Hepatocyte (in vitro differentiated cells): ENCODE measurements at regions not wholly inside any gene's neighbourhood (a gene's known extent, or its start where the extent isn't known, plus 50 kb on each side); places are given as distances from the start of the nearest gene placed in this dataset.

Experiments used
- DNase-seq: peaks from one replicate; pipeline ENCODE4 v3.0.0-alpha.2; 2016; ENCODE audit warnings: low spot score
- H2AFZ ChIP-seq: fragments of 200-600 bp; sonication (generic); 2 replicates; pipeline ENCODE4 v1.6.0; 2016; ENCODE audit warnings: antibody characterized with exemption, mild to moderate bottlenecking
- H3K27ac ChIP-seq: fragments of 200-600 bp; sonication (generic); 2 replicates; pipeline ENCODE4 v1.5.1; 2016; ENCODE audit warnings: mild to moderate bottlenecking
- H3K27me3 ChIP-seq: fragments of 200-600 bp; sonication (generic); 2 replicates; pipeline ENCODE4 v1.6.1; 2016
- H3K36me3 ChIP-seq: fragments of 200-600 bp; sonication (generic); replicated peaks from 2 replicates; pipeline ENCODE4 v1.5.1; 2016; ENCODE audit warnings: low read depth; ENCODE audit not compliant: insufficient read depth
- H3K4me1 ChIP-seq: fragments of 200-600 bp; sonication (generic); 2 replicates; pipeline ENCODE4 v1.5.1; 2016; ENCODE audit warnings: mild to moderate bottlenecking, moderate library complexity; ENCODE audit not compliant: insufficient read depth
- H3K4me2 ChIP-seq: fragments of 200-600 bp; sonication (generic); 2 replicates; pipeline ENCODE4 v1.6.0; 2016
- H3K4me3 ChIP-seq: fragments of 200-600 bp; sonication (generic); 2 replicates; pipeline ENCODE4 v1.5.1; 2016; ENCODE audit warnings: mild to moderate bottlenecking
- H3K79me2 ChIP-seq: fragments of 200-600 bp; sonication (generic); 2 replicates; pipeline ENCODE4 v1.6.0; 2017; ENCODE audit warnings: mild to moderate bottlenecking
- H3K9me2 ChIP-seq: fragments of 200-600 bp; sonication (generic); replicated peaks from 2 replicates; pipeline ENCODE4 v1.6.0; 2017; ENCODE audit warnings: mild to moderate bottlenecking; ENCODE audit not compliant: insufficient read depth
- H3K9me3 ChIP-seq: fragments of 200-600 bp; sonication (generic); 2 replicates; pipeline ENCODE4 v1.5.1; 2016; ENCODE audit warnings: low read depth, mild to moderate bottlenecking
- H4K20me1 ChIP-seq: fragments of 200-600 bp; sonication (generic); 2 replicates; pipeline ENCODE4 v1.6.0; 2016; ENCODE audit warnings: mild to moderate bottlenecking; ENCODE audit not compliant: insufficient read depth, poor library complexity, severe bottlenecking
- CTCF ChIP-seq: fragments of 200-600 bp; sonication (generic); IDR thresholded peaks from 2 replicates; pipeline ENCODE4 v1.5.1; 2016; ENCODE audit warnings: antibody characterized with exemption, mild to moderate bottlenecking; ENCODE audit not compliant: poor library complexity
- EZH2 ChIP-seq: fragments of 200-600 bp; sonication (generic); IDR thresholded peaks from 2 replicates; pipeline ENCODE4 v1.6.1; 2016; ENCODE audit warnings: antibody characterized with exemption, mild to moderate bottlenecking, borderline replicate concordance
- EZH2phosphoT487 ChIP-seq: fragments of 200-600 bp; sonication (generic); IDR thresholded peaks from one replicate; pipeline ENCODE4 v1.6.1; 2018; ENCODE audit warnings: antibody characterized with exemption, mild to moderate bottlenecking, low read depth, moderate library complexity; ENCODE audit not compliant: unreplicated experiment, severe bottlenecking
- WGBS: methylation state at CpG from one replicate; pipeline ENCODE4 v1.1.6; 2016; ENCODE audit warnings: low lambda C conversion rate; ENCODE audit errors: missing lambda C conversion rate; 5-methylcytosine and 5-hydroxymethylcytosine counted together

DNA sequence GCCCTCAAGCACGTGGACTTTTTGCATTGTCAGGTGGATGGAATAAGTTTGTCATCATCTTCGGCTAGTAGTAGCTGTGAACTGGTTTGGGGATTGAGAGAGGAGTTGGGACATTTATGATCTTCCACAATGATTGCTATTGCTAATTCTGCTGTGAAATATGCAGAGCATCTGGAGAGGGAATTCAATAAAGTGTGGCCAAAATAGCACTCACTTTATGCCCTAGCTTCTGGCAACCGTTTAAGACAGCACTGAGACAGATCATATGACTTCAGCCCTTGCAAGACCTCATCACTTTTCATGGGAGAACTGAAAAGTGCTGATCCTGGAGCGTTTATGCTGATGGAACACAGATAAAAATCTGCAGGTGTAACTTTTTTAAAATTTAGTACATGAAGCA, 360.8 kb downstream of the GPATCH2 start:
- no peak for TF ChIP-seq CTCF
- no peak for TF ChIP-seq EZH2phosphoT487
- TF ChIP-seq EZH2 = no peak
- no peak overlapping the region for H3K27ac ChIP-seq
- no peak overlapping the region for H3K4me2 ChIP-seq
- no peaks in the 10 kb centered on the region for H4K20me1 ChIP-seq
- H3K36me3 ChIP-seq = no peaks in the 10 kb centered on the region
- no peak overlapping the region for H3K4me3 ChIP-seq
- no peak overlapping the region for H2AFZ ChIP-seq
- no peaks in the 10 kb centered on the region for H3K9me2 ChIP-seq
- WGBS = 64% methylated on average over 4 of the region's 4 CpGs
- no peak for DNase-seq
- H3K27me3 ChIP-seq = no peaks in the 10 kb centered on the region
- no peaks in the 10 kb centered on the region for H3K9me3 ChIP-seq
- no peaks in the 10 kb centered on the region for H3K4me1 ChIP-seq
- no peaks in the 10 kb centered on the region for H3K79me2 ChIP-seq

- Histone ChIP-seq H3K4me2 (no peak overlapping the region), H3K9me3 (no peaks in the 10 kb centered on the region), H2AFZ (no peak overlapping the region), H3K4me1 (no peaks in the 10 kb centered on the region), H3K79me2 (no peaks in the 10 kb centered on the region), H3K27me3 (no peaks in the 10 kb centered on the region), H3K9me2 (no peaks in the 10 kb centered on the region), H3K4me3 (no peak overlapping the region), H3K36me3 (no peaks in the 10 kb centered on the region), H4K20me1 (no peaks in the 10 kb centered on the region), H3K27ac (no peak overlapping the region)
- WGBS = 78% methylated on average over 5 of the region's 5 CpGs
- DNase-seq = no peak
- TF ChIP-seq EZH2 (no peak), EZH2phosphoT487 (no peak), CTCF (no peak)
These were observed 362.8 kb downstream of the GPATCH2 start for GRCh38 chr1:217268058-217268457.

DNA sequence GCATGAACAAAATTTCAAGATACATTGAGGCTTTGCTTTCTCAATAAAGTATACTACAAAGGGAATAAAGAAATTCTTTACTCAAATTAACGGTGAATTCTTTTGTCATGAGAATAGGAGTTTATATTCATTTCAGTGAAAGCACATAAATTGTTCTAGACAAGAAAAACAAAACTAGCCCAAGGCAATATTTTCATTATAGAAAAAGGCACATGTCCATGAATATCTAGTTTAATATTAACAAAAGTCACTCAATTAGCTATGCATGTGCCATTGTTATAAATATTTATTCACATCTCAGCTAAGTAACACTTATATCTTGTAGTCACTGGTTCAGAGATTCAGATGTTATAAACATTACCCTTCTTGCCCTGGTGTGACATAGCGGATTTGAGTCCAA, 369.3 kb downstream of the GPATCH2 start:
- Histone ChIP-seq H3K27ac (no peak overlapping the region), H4K20me1 (no peaks in the 10 kb centered on the region), H3K4me2 (no peak overlapping the region), H3K9me3 (no peaks in the 10 kb centered on the region), H3K9me2 (no peaks in the 10 kb centered on the region), H2AFZ (no peak overlapping the region), H3K27me3 (no peaks in the 10 kb centered on the region), H3K36me3 (no peaks in the 10 kb centered on the region), H3K4me1 (no peaks in the 10 kb centered on the region), H3K4me3 (no peak overlapping the region), H3K79me2 (no peaks in the 10 kb centered on the region)
- 82% methylated on average over 2 of the region's 2 CpGs for WGBS
- TF ChIP-seq EZH2phosphoT487 (no peak), EZH2 (no peak), CTCF (no peak)
- no peak for DNase-seq

DNA sequence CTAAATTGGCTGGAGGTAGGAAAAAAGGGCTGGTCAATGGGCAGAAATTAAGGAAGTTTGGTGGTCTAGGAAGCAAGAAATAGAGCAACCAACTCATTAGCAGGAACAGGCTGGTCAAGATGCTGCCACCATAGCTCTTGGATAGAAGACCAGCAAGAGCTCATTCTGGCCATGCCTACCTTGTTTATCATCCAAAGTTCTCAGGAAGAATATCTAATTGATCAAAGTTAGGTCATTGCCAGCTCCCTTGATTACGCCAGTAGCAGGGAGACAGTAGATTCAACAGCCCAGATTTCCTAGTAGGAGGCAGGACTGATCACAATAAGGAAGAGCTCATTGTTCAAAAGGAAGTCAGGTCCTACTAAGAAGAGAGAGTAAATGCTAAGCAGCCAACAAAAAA, 370.2 kb downstream of the GPATCH2 start:
- Histone ChIP-seq H3K27me3 (no peaks in the 10 kb centered on the region), H3K4me2 (no peak overlapping the region), H3K36me3 (no peaks in the 10 kb centered on the region), H3K9me2 (no peaks in the 10 kb centered on the region), H3K4me1 (no peaks in the 10 kb centered on the region), H4K20me1 (no peaks in the 10 kb centered on the region), H3K27ac (no peak overlapping the region), H3K4me3 (no peak overlapping the region), H3K79me2 (no peaks in the 10 kb centered on the region), H2AFZ (no peak overlapping the region), H3K9me3 (no peaks in the 10 kb centered on the region)
- no peak for DNase-seq
- no peak for TF ChIP-seq EZH2phosphoT487
- no peak for TF ChIP-seq EZH2
- TF ChIP-seq CTCF = no peak
- 92% methylated on average over 1 of the region's 1 CpG for WGBS
